ENCODE measurements at regions not wholly inside any gene's neighbourhood (a gene's known extent, or its start where the extent isn't known, plus 50 kb on each side); places are given as distances from the start of the nearest gene placed in this dataset.

- TF ChIP-seq ZNF274 (IDR thresholded peaks at IDR 0.05; ENCODE audit: low read depth, low read length), result no peak
These were observed 95.4 kb upstream of the INSIG1 start for GRCh38 chr7:155202106-155202871.

GRCh38 chr7:155203059-155203881 lies 94.4 kb upstream of the INSIG1 start:
- no peak for TF ChIP-seq ZNF274 (IDR thresholded peaks at IDR 0.05; ENCODE audit: low read depth, low read length)

More at GRCh38 chr7:155202106-155202871, 95.4 kb upstream of the INSIG1 start:
- H3K4me3 ChIP-seq (ENCODE audit: low read length), result no peak overlapping the region

GRCh38 chr7:155203882-155204691 lies 93.6 kb upstream of the INSIG1 start:
- H3K4me3 ChIP-seq (ENCODE audit: low read length), result no peak overlapping the region
- TF ChIP-seq ZNF274 (IDR thresholded peaks at IDR 0.05; ENCODE audit: low read depth, low read length), result no peak

More at GRCh38 chr7:155203059-155203881, 94.4 kb upstream of the INSIG1 start:
- H3K4me3 ChIP-seq (ENCODE audit: low read length), result no peak overlapping the region

GRCh38 chr7:155204744-155205367 lies 92.8 kb upstream of the INSIG1 start:
- no peak for TF ChIP-seq ZNF274 (IDR thresholded peaks at IDR 0.05; ENCODE audit: low read depth, low read length)
- no peak overlapping the region; the same call in 1 of the 2 replicates for H3K4me3 ChIP-seq (ENCODE audit: low read length)

GRCh38 chr7:155205368-155206317 lies 92.0 kb upstream of the INSIG1 start:
- peak overlapping the region; percentile 80 for H3K4me3 ChIP-seq (ENCODE audit: low read length)
- TF ChIP-seq ZNF274 (IDR thresholded peaks at IDR 0.05; ENCODE audit: low read depth, low read length), result no peak

- TF ChIP-seq ZNF274 (IDR thresholded peaks at IDR 0.05; ENCODE audit: low read depth, low read length), result no peak
- peak overlapping the region; percentile 80 for H3K4me3 ChIP-seq (ENCODE audit: low read length)
These were observed 91.2 kb upstream of the INSIG1 start for GRCh38 chr7:155206318-155207020.

GRCh38 chr7:155207326-155208002 lies 90.2 kb upstream of the INSIG1 start:
- H3K4me3 ChIP-seq (ENCODE audit: low read length), result no peak overlapping the region
- TF ChIP-seq ZNF274 (IDR thresholded peaks at IDR 0.05; ENCODE audit: low read depth, low read length), result no peak

GRCh38 chr7:155208681-155209477 lies 88.8 kb upstream of the INSIG1 start:
- no peak overlapping the region for H3K4me3 ChIP-seq (ENCODE audit: low read length)
- no peak for TF ChIP-seq ZNF274 (IDR thresholded peaks at IDR 0.05; ENCODE audit: low read depth, low read length)

- no peak for TF ChIP-seq ZNF274 (IDR thresholded peaks at IDR 0.05; ENCODE audit: low read depth, low read length)
- no peak overlapping the region for H3K4me3 ChIP-seq (ENCODE audit: low read length)
These were observed 88.0 kb upstream of the INSIG1 start for GRCh38 chr7:155209478-155210319.

GRCh38 chr7:155210356-155210755 lies 87.3 kb upstream of the INSIG1 start:
- no peak for TF ChIP-seq ZNF274 (IDR thresholded peaks at IDR 0.05; ENCODE audit: low read depth, low read length)
- H3K4me3 ChIP-seq (ENCODE audit: low read length), result no peak overlapping the region
